D721Med (cell line): ENCODE measurements at regions not wholly inside any gene's neighbourhood (a gene's known extent, or its start where the extent isn't known, plus 50 kb on each side); places are given as distances from the start of the nearest gene placed in this dataset.
A peak's percentile ranks its signal among the peaks of the same experiment; 100 is the strongest.

Experiments used
- DNase-seq: peaks from one replicate; pipeline ENCODE4 v3.0.0; 2011; ENCODE audit warnings: low spot score; ENCODE audit not compliant: insufficient read length
- FAIRE-seq: peaks from 2 replicates; lab custom pipeline; 2011; peaks lifted over from hg19 to GRCh38; lab: Jason Lieb, UNC
- TF ChIP-seq, protein P1 (sequence below): IDR thresholded peaks from 2 replicates; pipeline ENCODE4 v1.5.1; 2012; ENCODE audit warnings: mild to moderate bottlenecking, control low read depth; ENCODE audit not compliant: insufficient read depth; ENCODE audit errors: missing control alignments

DNA sequence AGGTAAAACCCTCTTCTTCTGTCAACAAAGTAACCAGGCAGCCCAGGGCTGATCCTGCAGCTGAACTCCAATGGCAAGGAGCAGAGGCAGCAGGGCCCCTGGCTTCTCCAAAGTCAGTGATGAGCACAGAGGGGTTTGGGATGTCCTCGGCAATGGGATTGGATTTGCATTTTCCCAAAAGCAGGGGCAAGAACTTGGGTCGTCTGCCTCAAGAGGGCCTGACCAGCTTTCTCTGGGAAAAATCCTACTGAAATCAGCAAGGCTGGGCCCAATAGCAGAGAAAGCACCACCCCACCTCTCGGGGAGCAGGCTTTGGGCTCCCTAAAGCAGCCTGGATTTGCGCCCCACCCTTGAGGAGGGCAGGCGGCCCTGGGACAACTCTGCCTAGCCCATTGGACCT, 210.0 kb upstream of the IGF1R start:
- FAIRE-seq = no peak
- DNase-seq = no peak
- TF ChIP-seq, protein P1, sequence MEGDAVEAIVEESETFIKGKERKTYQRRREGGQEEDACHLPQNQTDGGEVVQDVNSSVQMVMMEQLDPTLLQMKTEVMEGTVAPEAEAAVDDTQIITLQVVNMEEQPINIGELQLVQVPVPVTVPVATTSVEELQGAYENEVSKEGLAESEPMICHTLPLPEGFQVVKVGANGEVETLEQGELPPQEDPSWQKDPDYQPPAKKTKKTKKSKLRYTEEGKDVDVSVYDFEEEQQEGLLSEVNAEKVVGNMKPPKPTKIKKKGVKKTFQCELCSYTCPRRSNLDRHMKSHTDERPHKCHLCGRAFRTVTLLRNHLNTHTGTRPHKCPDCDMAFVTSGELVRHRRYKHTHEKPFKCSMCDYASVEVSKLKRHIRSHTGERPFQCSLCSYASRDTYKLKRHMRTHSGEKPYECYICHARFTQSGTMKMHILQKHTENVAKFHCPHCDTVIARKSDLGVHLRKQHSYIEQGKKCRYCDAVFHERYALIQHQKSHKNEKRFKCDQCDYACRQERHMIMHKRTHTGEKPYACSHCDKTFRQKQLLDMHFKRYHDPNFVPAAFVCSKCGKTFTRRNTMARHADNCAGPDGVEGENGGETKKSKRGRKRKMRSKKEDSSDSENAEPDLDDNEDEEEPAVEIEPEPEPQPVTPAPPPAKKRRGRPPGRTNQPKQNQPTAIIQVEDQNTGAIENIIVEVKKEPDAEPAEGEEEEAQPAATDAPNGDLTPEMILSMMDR = no peak

DNA sequence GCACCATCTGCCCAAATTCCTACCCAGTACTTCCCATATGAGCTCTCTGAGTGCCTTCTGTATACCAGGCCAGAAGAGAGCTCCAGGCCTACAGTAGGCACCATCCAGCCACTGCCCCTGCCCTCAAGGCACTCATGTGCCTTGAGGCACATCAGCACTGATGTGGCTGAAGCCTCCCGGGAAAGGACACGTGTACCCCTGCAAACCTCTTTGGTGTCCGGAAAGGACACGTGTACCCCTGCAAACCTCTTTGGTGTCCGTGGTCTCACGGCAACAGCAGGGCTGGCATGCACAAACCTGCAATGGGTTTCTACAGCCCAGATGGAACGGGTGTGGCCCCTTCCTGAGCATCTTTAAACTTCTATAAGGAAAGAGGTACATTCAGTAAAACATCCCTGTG, 209.4 kb upstream of the IGF1R start:
- DNase-seq (no peak), FAIRE-seq (no peak)
- TF ChIP-seq, protein P1 = no peak

DNA sequence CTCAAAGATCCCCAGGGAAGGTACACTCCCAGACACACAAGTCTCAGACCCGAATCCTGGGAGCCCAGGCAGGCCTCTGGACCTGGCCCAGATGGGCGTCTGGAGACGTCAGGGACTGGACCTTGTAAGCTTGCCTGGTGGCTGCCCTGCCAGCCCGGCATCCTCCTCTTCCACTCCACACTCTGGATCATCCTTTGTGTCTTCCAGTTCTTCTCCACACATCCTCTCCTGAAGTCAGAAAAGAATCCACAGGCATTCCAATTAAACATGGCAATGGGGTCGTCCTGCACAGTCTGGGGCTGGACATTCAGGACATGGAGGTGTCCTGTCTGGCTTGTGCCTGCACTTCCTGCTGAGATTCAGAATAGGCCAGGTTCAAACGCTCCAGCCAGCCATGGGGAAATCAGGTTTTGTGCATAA, 208.8 kb upstream of the IGF1R start:
- FAIRE-seq = no peak
- TF ChIP-seq, protein P1 = no peak
- DNase-seq = no peak

DNA sequence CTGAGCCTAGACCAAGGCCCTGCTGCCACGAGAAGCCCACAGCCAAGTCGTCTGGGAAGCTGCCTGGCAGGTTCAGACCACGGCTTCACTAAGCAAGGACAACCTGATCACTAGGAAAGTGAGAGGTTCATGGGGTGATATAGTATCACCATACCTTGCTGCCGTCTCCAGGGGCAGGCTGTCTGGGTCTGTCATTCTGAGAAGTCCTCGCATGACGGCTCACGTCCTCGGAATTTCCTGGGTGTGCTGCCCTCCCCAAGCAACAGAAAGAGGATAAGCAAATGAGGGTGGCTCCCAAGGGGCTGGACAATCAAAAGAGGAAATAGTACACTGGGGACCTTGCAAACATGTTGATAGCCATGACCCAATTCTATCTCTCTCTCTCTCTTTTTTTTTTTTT, 207.4 kb upstream of the IGF1R start:
- TF ChIP-seq, protein P1 = no peak
- no peak for DNase-seq
- FAIRE-seq = no peak

DNA sequence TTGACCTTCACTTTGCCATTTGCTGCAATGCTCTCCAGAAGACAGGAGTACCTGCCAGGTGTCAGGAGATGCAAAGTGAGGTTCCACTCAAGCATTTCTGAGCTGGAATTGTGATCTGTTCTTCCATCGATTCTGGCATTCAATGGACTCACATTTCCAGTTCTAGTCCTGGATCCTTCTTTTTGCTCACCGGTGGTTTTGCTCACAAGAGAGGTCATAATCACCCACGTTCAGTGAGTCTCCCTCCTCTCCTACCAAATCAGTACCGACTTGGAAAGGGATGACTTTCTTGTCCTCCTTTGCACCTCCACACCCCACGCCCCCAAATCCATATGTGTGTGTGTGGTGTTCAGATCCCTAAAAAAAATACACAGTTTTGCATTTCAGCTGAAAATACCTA, 206.7 kb upstream of the IGF1R start:
- FAIRE-seq = no peak
- DNase-seq = no peak
- TF ChIP-seq, protein P1 = no peak

DNA sequence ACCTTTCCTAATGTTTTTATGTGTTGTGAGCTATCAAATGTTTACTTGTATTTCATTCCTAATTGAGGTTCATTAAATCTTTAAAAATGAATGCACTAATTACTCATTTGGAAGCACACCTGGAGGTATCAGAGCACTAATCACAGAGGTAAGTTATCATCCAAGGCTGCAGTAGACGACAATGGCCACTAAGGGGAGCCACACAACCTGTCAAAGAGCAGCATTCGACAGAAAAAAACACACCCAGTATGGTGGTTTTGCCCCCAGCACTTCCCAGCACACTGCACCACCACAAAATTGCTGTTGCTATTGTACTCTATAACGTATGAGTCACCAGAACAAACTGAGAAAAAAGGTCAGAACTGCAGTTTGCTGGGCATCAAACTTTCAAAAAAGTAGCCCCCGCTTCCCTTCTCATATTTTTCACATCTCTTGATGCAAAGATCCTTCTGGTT, 205.9 kb upstream of the IGF1R start:
- peak; percentile 21 for FAIRE-seq
- TF ChIP-seq, protein P1 = peak; percentile 74
- no peak for DNase-seq

DNA sequence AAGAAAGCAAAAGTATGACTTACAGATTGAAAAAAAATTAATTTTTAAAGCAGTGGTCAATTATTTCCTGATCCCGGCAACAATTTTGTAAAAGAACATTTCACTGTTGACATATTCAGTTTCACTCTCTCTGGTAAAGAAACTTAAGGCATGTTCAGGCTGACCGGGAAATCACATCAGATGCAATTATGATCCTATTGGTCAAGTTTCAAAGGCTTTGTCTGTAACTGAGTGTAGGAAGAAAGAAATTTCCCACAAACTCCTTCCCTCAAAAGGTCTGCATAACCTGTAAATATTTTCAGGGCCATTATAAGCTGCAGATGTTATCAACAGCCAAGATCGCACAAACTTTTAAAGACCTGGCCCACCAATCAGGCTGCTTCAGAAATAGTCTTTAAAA, 205.4 kb upstream of the IGF1R start:
- DNase-seq (no peak), FAIRE-seq (no peak)
- TF ChIP-seq, protein P1 = no peak
